ENCODE measurements at regions not wholly inside any gene's neighbourhood (a gene's known extent, or its start where the extent isn't known, plus 50 kb on each side); places are given as distances from the start of the nearest gene placed in this dataset.

DNA sequence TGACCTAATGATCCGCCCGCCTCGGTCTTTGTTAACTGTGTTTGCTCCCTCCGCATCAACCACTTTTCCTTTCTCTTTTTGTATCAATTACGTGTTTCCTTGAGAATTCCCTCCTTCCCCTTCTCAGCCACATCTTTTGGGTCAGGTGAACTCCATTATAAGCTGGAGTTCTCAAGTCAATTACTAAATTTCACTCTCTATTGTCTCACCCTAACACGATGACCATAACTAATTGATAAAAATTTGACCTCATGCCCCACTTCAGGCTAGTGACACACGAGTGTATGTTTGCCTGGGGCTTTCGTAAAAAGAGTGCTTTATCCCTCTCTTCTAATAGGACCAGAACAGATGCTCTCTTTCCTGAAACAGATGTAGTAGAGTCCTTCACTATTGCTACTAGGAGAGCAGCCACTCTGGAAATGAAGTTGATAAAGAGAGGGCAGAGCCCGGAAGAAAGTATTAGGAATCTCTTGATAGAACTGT, 403.6 kb upstream of the ANXA10 start:
- no peaks in the 10 kb centered on the region for H3K4me1 ChIP-seq (ENCODE audit: insufficient read depth, low read length, severe bottlenecking)
- no peak overlapping the region for H3K4me2 ChIP-seq (ENCODE audit: low read length)
- H3K79me2 ChIP-seq (ENCODE audit: insufficient read depth, low read length): no peaks in the 10 kb centered on the region
- H3K9me2 ChIP-seq (ENCODE audit: low read depth, low read length): no peaks in the 10 kb centered on the region
- H3K9ac ChIP-seq (ENCODE audit: low read length): no peak overlapping the region
- H3F3A ChIP-seq (ENCODE audit: insufficient read depth, low read length): no peaks in the 10 kb centered on the region
- no peaks in the 10 kb centered on the region for H3K36me3 ChIP-seq (ENCODE audit: insufficient read depth, low read length)
- TF ChIP-seq CTCF (IDR thresholded peaks at IDR 0.05; ENCODE audit: low read length) (no peak), EZH2 (IDR thresholded peaks at IDR 0.05; ENCODE audit: borderline replicate concordance, low read length) (no peak)
- H3K27me3 ChIP-seq (ENCODE audit: insufficient read depth, low read length): no peaks in the 10 kb centered on the region
- H3K27ac ChIP-seq (ENCODE audit: low read depth, low read length, poor library complexity, severe bottlenecking): no peak overlapping the region
- no peak overlapping the region for H3K4me3 ChIP-seq (ENCODE audit: low read depth, low read length, poor library complexity, severe bottlenecking)
- no peak overlapping the region for H2AFZ ChIP-seq (ENCODE audit: low read length)
- no peaks in the 10 kb centered on the region for H4K20me1 ChIP-seq (ENCODE audit: insufficient read depth, low read length)
- H3K9me3 ChIP-seq (ENCODE audit: low read length): no peaks in the 10 kb centered on the region

DNA sequence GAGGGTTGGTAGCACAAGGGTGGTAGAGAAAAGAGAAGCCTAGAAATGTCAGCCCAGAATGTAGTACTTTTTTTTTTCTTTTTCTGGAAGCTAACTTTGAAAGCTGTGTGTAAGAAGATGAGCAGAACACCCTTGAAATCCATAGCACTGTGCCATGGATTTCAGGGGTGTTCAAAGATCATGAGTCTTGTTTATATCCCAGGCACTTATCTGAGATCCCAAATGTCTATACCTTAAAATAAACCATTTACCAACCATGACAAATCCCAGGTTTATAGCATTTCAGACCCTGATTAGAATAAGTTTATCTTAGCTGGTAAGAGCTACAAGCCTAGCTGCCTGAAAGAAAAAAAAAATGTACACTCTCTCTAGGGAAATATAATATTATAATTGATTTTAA, 389.9 kb upstream of the ANXA10 start:
- Histone ChIP-seq H3K9me3 (ENCODE audit: low read length) (no peaks in the 10 kb centered on the region), H4K20me1 (ENCODE audit: insufficient read depth, low read length) (no peaks in the 10 kb centered on the region), H3K4me1 (ENCODE audit: insufficient read depth, low read length, severe bottlenecking) (no peaks in the 10 kb centered on the region), H3F3A (ENCODE audit: insufficient read depth, low read length) (no peaks in the 10 kb centered on the region), H3K79me2 (ENCODE audit: insufficient read depth, low read length) (no peaks in the 10 kb centered on the region), H3K27me3 (ENCODE audit: insufficient read depth, low read length) (no peaks in the 10 kb centered on the region), H3K27ac (ENCODE audit: low read depth, low read length, poor library complexity, severe bottlenecking) (no peak overlapping the region), H3K36me3 (ENCODE audit: insufficient read depth, low read length) (no peaks in the 10 kb centered on the region), H2AFZ (ENCODE audit: low read length) (no peak overlapping the region), H3K4me3 (ENCODE audit: low read depth, low read length, poor library complexity, severe bottlenecking) (no peak overlapping the region), H3K9me2 (ENCODE audit: low read depth, low read length) (no peaks in the 10 kb centered on the region), H3K4me2 (ENCODE audit: low read length) (no peak overlapping the region), H3K9ac (ENCODE audit: low read length) (no peak overlapping the region)
- no peak for TF ChIP-seq EZH2 (IDR thresholded peaks at IDR 0.05; ENCODE audit: borderline replicate concordance, low read length)
- TF ChIP-seq CTCF (IDR thresholded peaks at IDR 0.05; ENCODE audit: low read length): no peak

GRCh38 chr4:167711517-167711916, 380.8 kb upstream of the ANXA10 start:
- Histone ChIP-seq H3K9me2 (ENCODE audit: low read depth, low read length) (no peaks in the 10 kb centered on the region), H4K20me1 (ENCODE audit: insufficient read depth, low read length) (no peaks in the 10 kb centered on the region), H3K36me3 (ENCODE audit: insufficient read depth, low read length) (no peaks in the 10 kb centered on the region), H2AFZ (ENCODE audit: low read length) (no peak overlapping the region), H3K27me3 (ENCODE audit: insufficient read depth, low read length) (no peaks in the 10 kb centered on the region), H3K79me2 (ENCODE audit: insufficient read depth, low read length) (no peaks in the 10 kb centered on the region), H3K4me3 (ENCODE audit: low read depth, low read length, poor library complexity, severe bottlenecking) (no peak overlapping the region), H3K4me1 (ENCODE audit: insufficient read depth, low read length, severe bottlenecking) (no peaks in the 10 kb centered on the region), H3F3A (ENCODE audit: insufficient read depth, low read length) (no peaks in the 10 kb centered on the region), H3K9ac (ENCODE audit: low read length) (no peak overlapping the region), H3K9me3 (ENCODE audit: low read length) (no peaks in the 10 kb centered on the region), H3K27ac (ENCODE audit: low read depth, low read length, poor library complexity, severe bottlenecking) (no peak overlapping the region), H3K4me2 (ENCODE audit: low read length) (no peak overlapping the region)
- TF ChIP-seq EZH2 (IDR thresholded peaks at IDR 0.05; ENCODE audit: borderline replicate concordance, low read length): no peak
- no peak for TF ChIP-seq CTCF (IDR thresholded peaks at IDR 0.05; ENCODE audit: low read length)
